ENCODE measurements at regions not wholly inside any gene's neighbourhood (a gene's known extent, or its start where the extent isn't known, plus 50 kb on each side); places are given as distances from the start of the nearest gene placed in this dataset.

- FAIRE-seq: no peak
- TF ChIP-seq, protein P1, sequence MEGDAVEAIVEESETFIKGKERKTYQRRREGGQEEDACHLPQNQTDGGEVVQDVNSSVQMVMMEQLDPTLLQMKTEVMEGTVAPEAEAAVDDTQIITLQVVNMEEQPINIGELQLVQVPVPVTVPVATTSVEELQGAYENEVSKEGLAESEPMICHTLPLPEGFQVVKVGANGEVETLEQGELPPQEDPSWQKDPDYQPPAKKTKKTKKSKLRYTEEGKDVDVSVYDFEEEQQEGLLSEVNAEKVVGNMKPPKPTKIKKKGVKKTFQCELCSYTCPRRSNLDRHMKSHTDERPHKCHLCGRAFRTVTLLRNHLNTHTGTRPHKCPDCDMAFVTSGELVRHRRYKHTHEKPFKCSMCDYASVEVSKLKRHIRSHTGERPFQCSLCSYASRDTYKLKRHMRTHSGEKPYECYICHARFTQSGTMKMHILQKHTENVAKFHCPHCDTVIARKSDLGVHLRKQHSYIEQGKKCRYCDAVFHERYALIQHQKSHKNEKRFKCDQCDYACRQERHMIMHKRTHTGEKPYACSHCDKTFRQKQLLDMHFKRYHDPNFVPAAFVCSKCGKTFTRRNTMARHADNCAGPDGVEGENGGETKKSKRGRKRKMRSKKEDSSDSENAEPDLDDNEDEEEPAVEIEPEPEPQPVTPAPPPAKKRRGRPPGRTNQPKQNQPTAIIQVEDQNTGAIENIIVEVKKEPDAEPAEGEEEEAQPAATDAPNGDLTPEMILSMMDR (IDR thresholded peaks at IDR 0.05; ENCODE audit: insufficient read depth, missing control alignments): no peak
Measured at GRCh38 chr15:69903470-69904469, 193.9 kb downstream of the TLE3 start.

GRCh38 chr15:69906256-69907185, 191.2 kb downstream of the TLE3 start:
- DNase-seq (ENCODE audit: insufficient read length, low spot score) (no peak), FAIRE-seq (no peak)
- TF ChIP-seq, protein P1 (IDR thresholded peaks at IDR 0.05; ENCODE audit: insufficient read depth, missing control alignments): no peak

More at GRCh38 chr15:69903470-69904469, 193.9 kb downstream of the TLE3 start:
- DNase-seq (ENCODE audit: insufficient read length, low spot score): no peak

DNA sequence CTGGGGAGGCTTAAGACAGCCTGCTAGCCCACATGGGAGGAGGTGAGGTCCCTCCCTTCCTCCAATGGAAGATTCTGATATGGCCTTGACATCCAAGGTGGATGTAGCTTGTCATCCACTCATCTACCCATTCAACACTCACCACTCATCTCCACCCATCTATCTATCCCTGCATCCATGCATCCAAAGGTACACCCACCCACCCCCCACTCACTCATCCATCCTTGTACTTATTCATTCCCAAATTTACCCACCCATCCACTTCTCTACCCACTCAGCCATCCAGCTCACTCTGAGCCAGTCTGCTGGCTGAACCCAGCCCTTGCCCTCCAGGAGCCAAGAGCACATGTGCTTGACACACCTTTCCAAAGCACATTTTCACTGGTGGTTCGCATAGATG, 189.7 kb downstream of the TLE3 start:
- FAIRE-seq (no peak), DNase-seq (ENCODE audit: insufficient read length, low spot score) (no peak)
- TF ChIP-seq, protein P1 (IDR thresholded peaks at IDR 0.05; ENCODE audit: insufficient read depth, missing control alignments): no peak

DNA sequence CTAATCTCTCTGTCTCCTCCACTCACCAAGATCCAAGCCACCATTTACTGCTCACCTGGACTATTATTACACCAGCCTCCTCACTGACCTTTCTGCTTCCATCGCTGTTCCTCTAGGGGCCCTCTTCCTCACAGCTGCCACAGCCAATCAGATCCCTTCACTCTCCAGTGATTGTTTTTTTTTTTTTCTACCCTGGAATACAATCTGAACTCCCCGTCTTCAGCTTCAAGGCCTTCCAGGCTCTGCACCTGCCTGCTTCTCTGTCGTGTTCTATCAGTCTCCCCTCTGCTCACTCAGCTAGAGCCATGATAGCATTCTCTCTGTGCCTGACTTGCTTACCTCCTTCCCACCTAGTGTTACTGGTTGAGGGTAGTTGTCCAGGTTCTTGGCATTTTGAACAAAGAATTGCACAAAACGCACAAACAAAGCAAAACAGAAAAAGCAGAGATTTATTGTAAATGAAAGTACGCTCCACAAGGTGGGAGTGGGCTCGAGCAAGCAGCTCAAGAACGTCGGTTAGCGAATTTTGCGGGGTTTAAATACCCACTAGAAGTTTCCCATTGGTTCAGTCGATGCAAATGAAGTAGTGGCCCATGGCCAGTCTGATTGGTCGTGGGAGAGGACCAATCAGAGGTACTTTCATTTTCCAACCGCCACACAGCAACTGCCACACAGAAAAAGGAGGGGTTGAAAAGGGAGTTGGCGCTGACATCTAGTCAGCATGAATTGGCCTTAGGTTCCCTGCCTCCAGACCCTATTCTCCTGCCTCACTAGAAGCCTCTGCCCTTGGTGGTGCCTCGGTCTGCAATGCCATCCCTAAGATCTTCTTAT, 188.9 kb downstream of the TLE3 start:
- TF ChIP-seq, protein P1 (IDR thresholded peaks at IDR 0.05; ENCODE audit: insufficient read depth, missing control alignments): no peak
- DNase-seq (ENCODE audit: insufficient read length, low spot score) (no peak), FAIRE-seq (no peak)

GRCh38 chr15:69909719-69910444, 187.8 kb downstream of the TLE3 start:
- FAIRE-seq (no peak), DNase-seq (ENCODE audit: insufficient read length, low spot score) (no peak)
- TF ChIP-seq, protein P1 (IDR thresholded peaks at IDR 0.05; ENCODE audit: insufficient read depth, missing control alignments): no peak

- TF ChIP-seq, protein P1 (IDR thresholded peaks at IDR 0.05; ENCODE audit: insufficient read depth, missing control alignments): no peak
- FAIRE-seq: no peak
- DNase-seq (ENCODE audit: insufficient read length, low spot score): no peak
Measured at GRCh38 chr15:69910514-69910913, 187.2 kb downstream of the TLE3 start.

Data from D721Med (cell line).